ENCODE measurements at regions not wholly inside any gene's neighbourhood (a gene's known extent, or its start where the extent isn't known, plus 50 kb on each side); places are given as distances from the start of the nearest gene placed in this dataset.

- no peak for DNase-seq (ENCODE audit: low read depth)
- H3K4me3 ChIP-seq (ENCODE audit: low read depth, low read length), result no peak overlapping the region
- no peak for TF ChIP-seq CTCF (IDR thresholded peaks at IDR 0.05; ENCODE audit: low read depth, low read length, missing control alignments)
These were observed 165.3 kb downstream of the TMEM167A start for GRCh38 chr5:82911910-82912309.

- TF ChIP-seq CTCF (IDR thresholded peaks at IDR 0.05; ENCODE audit: low read depth, low read length, missing control alignments), result no peak
- no peak for DNase-seq (ENCODE audit: low read depth)
- H3K4me3 ChIP-seq (ENCODE audit: low read depth, low read length), result no peak overlapping the region
These were observed 166.3 kb downstream of the TMEM167A start for GRCh38 chr5:82910905-82911304.

- no peak for DNase-seq (ENCODE audit: low read depth)
- TF ChIP-seq CTCF (IDR thresholded peaks at IDR 0.05; ENCODE audit: low read depth, low read length, missing control alignments), result no peak
- H3K4me3 ChIP-seq (ENCODE audit: low read depth, low read length), result no peak overlapping the region
These were observed 166.7 kb downstream of the TMEM167A start for GRCh38 chr5:82910491-82910890.

GRCh38 chr5:82909771-82910170, 167.4 kb downstream of the TMEM167A start:
- H3K4me3 ChIP-seq (ENCODE audit: low read depth, low read length), result no peak overlapping the region
- no peak for DNase-seq (ENCODE audit: low read depth)
- TF ChIP-seq CTCF (IDR thresholded peaks at IDR 0.05; ENCODE audit: low read depth, low read length, missing control alignments), result no peak

GRCh38 chr5:82905986-82906385, 171.2 kb downstream of the TMEM167A start:
- no peak for DNase-seq (ENCODE audit: low read depth)
- no peak for TF ChIP-seq CTCF (IDR thresholded peaks at IDR 0.05; ENCODE audit: low read depth, low read length, missing control alignments)
- no peak overlapping the region for H3K4me3 ChIP-seq (ENCODE audit: low read depth, low read length)

GRCh38 chr5:82901281-82901888, 175.8 kb downstream of the TMEM167A start:
- no peak for DNase-seq (ENCODE audit: low read depth)
- H3K4me3 ChIP-seq (ENCODE audit: low read depth, low read length), result no peak overlapping the region
- TF ChIP-seq CTCF (IDR thresholded peaks at IDR 0.05; ENCODE audit: low read depth, low read length, missing control alignments), result no peak

- no peak overlapping the region for H3K4me3 ChIP-seq (ENCODE audit: low read depth, low read length)
- TF ChIP-seq CTCF (IDR thresholded peaks at IDR 0.05; ENCODE audit: low read depth, low read length, missing control alignments), result no peak
- no peak for DNase-seq (ENCODE audit: low read depth)
These were observed 182.5 kb downstream of the TMEM167A start for GRCh38 chr5:82894716-82895115.

Data from GM12864 (cell line).